ENCODE measurements at regions not wholly inside any gene's neighbourhood (a gene's known extent, or its start where the extent isn't known, plus 50 kb on each side); places are given as distances from the start of the nearest gene placed in this dataset.
"Not testable (repeated sequence)": the region's sequence is repeated elsewhere in the genome, so short reads cannot be mapped to it uniquely, and the experiment has no call there.

DNA sequence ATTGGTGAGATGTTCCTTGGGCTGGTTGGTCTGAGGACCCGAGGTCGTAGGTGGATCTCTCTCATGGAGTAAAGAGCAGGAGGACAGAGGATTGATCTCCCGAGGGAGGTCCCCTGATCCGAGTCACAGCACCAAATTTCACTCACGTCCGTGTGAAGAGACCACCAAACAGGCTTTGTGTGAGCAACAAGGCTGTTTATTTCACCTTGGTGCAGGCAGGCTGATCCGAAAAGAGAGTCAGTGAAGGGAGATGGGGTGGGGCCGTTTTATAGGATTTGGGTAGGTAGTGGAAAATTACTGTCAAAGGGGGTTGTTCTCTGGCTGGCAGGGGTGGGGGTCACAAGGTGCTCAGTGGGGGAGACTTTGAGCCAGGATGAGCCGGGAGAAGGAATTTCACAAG is 97.5 kb upstream of the SLC25A48 start:
- H3K9me3 Mint-ChIP-seq, result not testable (repeated sequence)

DNA sequence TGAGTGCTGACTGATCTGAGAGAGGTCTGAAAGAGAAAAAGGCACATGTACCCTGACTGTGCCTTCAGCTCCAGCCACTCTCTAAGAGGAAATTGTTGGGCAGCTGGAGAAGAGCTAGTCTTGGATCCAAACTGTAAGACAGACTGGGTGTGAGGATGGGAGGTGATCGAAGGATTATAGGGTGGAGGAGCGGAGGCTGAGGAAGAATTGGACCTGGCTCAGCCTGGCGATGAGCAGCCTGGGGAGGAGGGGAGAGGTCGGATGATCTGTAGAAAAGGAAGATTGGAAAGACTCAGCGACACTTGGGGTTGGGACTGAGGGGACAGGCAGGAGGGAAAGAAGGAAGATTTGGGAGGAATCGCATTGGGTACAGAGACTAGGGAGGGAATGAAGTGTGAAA is 98.6 kb upstream of the SLC25A48 start:
- no peak overlapping the region for H3K27ac Mint-ChIP-seq
- H3K4me1 Mint-ChIP-seq (ENCODE audit: low read depth), result no peaks in the 10 kb centered on the region

More for the DNA sequence above, 97.5 kb upstream of the SLC25A48 start:
- not testable (repeated sequence) for H3K4me3 Mint-ChIP-seq; H3K4me1 Mint-ChIP-seq (ENCODE audit: low read depth); H3K27me3 Mint-ChIP-seq; H3K27ac Mint-ChIP-seq; H3K36me3 Mint-ChIP-seq (ENCODE audit: low read depth)

DNA sequence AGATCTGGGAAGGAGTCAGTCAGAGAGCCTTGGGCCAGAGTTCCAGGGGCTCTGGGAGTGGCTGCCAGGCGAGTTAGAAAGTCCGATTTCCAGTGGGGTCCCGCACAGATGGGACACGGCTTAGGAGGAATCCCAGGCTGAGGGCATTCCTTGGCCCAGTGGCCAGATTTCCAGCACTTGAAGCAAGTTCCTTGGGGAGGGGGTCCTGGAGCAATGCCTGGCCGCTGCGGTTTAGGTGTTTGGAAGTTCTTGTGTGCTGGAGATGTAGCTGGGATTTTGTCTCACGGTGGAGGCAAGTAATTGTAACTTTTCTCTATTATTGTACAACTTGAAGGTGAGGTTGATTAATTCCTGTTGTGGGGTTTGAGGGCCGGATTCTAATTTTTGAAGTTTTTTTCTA is 99.5 kb upstream of the SLC25A48 start:
- H3K36me3 Mint-ChIP-seq (ENCODE audit: low read depth), result not testable (repeated sequence)

More for the DNA sequence above, 98.6 kb upstream of the SLC25A48 start:
- no peak overlapping the region for H3K4me3 Mint-ChIP-seq
- H3K36me3 Mint-ChIP-seq (ENCODE audit: low read depth), result no peaks in the 10 kb centered on the region
- no peaks in the 10 kb centered on the region for H3K27me3 Mint-ChIP-seq
- no peaks in the 10 kb centered on the region for H3K9me3 Mint-ChIP-seq

DNA sequence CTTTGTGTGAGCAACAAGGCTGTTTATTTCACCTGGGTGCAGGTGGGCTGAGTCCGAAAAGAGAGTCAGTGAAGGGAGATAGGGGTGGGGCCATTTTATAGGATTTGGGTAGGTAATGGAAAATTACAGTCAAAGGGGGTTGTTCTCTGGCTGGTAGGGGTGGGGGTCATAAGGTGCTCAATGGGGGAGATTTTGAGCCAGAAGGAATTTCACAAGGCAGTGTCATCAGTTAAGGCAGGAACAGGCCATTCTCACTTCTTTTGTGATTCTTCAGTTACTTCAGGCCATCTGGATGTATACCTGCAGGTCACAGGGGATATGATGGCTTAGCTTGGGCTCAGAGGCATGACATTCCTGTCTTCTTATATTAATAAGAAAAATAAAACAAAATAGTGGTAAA is 103.4 kb upstream of the SLC25A48 start:
- H3K27me3 Mint-ChIP-seq; H3K27ac Mint-ChIP-seq; H3K4me3 Mint-ChIP-seq; H3K4me1 Mint-ChIP-seq (ENCODE audit: low read depth); H3K9me3 Mint-ChIP-seq; H3K36me3 Mint-ChIP-seq (ENCODE audit: low read depth): not testable (repeated sequence)

More for the DNA sequence above, 99.5 kb upstream of the SLC25A48 start:
- H3K9me3 Mint-ChIP-seq; H3K27me3 Mint-ChIP-seq; H3K27ac Mint-ChIP-seq; H3K4me3 Mint-ChIP-seq; H3K4me1 Mint-ChIP-seq (ENCODE audit: low read depth): not testable (repeated sequence)

DNA sequence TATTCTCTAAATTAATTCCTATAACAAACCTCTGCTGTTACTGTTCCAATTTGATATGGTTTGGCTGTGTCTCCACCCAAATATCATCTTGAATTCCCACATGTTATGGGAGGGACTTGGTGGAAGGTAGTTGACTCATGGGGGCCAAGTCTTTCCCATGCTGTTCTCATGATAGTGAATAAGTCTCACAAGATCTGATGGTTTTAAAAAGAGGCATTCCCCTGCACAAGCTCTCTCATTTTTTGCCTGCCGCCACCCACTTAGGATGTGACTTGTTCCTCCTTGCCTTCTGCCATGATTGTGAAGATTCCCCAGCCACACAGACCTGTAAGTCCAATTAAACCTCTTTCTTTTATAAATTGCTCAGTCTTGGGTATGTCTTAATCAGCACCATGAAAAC is 104.3 kb upstream of the SLC25A48 start:
- H3K36me3 Mint-ChIP-seq (ENCODE audit: low read depth); H3K4me3 Mint-ChIP-seq; H3K4me1 Mint-ChIP-seq (ENCODE audit: low read depth); H3K27me3 Mint-ChIP-seq; H3K9me3 Mint-ChIP-seq; H3K27ac Mint-ChIP-seq: not testable (repeated sequence)

DNA sequence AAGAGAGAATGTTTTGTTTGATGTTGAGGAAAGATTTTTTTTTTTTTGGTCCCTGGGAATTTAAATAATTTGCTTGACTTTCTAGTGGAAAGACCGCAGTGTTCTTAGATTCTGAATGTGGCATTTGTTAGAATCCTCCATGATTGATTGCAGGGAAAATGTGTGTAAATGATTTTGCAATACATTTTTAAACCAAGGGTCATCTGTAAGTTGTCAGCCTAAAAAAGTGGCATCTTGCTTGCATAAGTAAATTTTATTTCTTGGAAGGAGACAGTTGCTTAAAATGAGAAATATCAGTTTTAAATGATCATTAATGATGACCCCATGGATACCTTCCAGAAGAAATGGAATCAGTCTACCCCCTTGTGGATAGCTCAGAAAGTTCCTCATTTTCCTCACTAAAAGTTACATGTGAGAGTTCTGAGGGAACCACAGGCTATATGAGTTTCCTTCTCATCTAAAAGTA is 105.1 kb upstream of the SLC25A48 start:
- no peaks in the 10 kb centered on the region for H3K27me3 Mint-ChIP-seq
- H3K9me3 Mint-ChIP-seq, result no peaks in the 10 kb centered on the region
- H3K4me3 Mint-ChIP-seq, result no peak overlapping the region
- no peaks in the 10 kb centered on the region for H3K36me3 Mint-ChIP-seq (ENCODE audit: low read depth)
- H3K4me1 Mint-ChIP-seq (ENCODE audit: low read depth), result no peaks in the 10 kb centered on the region
- no peak overlapping the region for H3K27ac Mint-ChIP-seq

- H3K9me3 Mint-ChIP-seq, result no peaks in the 10 kb centered on the region
- no peaks in the 10 kb centered on the region for H3K36me3 Mint-ChIP-seq (ENCODE audit: low read depth)
- H3K4me3 Mint-ChIP-seq, result no peak overlapping the region
- H3K4me1 Mint-ChIP-seq (ENCODE audit: low read depth), result no peaks in the 10 kb centered on the region
- no peak overlapping the region for H3K27ac Mint-ChIP-seq
- H3K27me3 Mint-ChIP-seq, result no peaks in the 10 kb centered on the region
Measured at GRCh38 chr5:135724617-135725016, 109.8 kb upstream of the SLC25A48 start.

GRCh38 chr5:135723491-135723890 is 111.0 kb upstream of the SLC25A48 start:
- Mint-ChIP-seq H3K36me3 (ENCODE audit: low read depth) (no peaks in the 10 kb centered on the region), H3K4me1 (ENCODE audit: low read depth) (no peaks in the 10 kb centered on the region), H3K27me3 (no peaks in the 10 kb centered on the region), H3K4me3 (no peak overlapping the region), H3K27ac (no peak overlapping the region), H3K9me3 (no peaks in the 10 kb centered on the region)

DNA sequence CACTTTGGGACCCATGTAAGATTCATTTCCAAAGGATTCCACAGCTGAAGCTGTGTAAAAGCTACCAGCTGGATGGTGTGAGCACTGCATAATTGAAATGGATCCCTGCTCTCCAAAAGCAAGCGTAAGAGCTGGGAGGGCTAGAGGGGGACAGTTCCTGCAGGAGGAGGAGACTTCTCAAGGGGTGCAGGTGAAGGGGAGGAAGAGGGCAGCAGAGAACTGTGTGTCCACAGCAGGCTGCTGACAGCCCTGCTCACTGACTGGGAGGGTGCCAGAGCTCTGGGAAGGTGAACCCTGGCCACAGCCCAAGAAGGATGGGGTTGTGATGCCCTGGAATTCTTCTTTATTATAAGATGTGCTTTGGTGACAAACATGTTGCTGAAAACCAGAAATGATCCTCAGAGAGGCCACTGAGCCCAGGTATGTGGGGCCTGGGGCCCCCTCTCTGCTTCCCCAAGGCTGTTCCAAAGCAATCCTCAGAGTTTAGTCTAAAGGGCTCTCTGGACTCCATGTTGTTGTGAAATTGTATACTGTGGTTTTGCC is 112.8 kb upstream of the SLC25A48 start:
- H3K4me3 Mint-ChIP-seq, result no peak overlapping the region
- H3K9me3 Mint-ChIP-seq, result no peaks in the 10 kb centered on the region

DNA sequence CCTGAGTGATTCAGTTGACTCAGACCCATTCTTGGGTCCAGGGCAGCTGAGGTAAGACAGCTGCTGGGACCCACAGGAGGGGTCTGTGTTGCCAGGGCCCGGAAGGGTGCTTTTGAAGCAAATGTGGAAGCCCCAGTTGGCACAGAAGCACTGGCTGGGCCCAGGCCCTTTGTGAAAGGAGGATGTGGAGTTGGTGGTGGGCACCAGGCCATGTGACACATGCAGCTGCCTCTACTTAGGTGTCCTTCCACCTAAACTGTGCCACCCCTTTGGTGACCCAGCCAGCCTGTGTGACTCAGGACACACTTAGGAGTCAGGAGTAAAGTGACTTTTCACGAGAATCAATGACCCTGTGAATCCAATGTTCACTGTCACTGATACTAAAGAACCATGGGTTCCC is 114.3 kb upstream of the SLC25A48 start:
- H3K9me3 Mint-ChIP-seq, result no peaks in the 10 kb centered on the region
- H3K36me3 Mint-ChIP-seq (ENCODE audit: low read depth), result no peaks in the 10 kb centered on the region
- peaks cover 3% of the 10 kb centered on the region for H3K27me3 Mint-ChIP-seq
- H3K4me3 Mint-ChIP-seq, result no peak overlapping the region
- H3K4me1 Mint-ChIP-seq (ENCODE audit: low read depth), result no peaks in the 10 kb centered on the region
- H3K27ac Mint-ChIP-seq, result no peak overlapping the region

More for the DNA sequence above, 112.8 kb upstream of the SLC25A48 start:
- H3K4me1 Mint-ChIP-seq (ENCODE audit: low read depth), result no peaks in the 10 kb centered on the region
- peaks cover 3% of the 10 kb centered on the region for H3K27me3 Mint-ChIP-seq
- H3K36me3 Mint-ChIP-seq (ENCODE audit: low read depth), result no peaks in the 10 kb centered on the region
- no peak overlapping the region for H3K27ac Mint-ChIP-seq

DNA sequence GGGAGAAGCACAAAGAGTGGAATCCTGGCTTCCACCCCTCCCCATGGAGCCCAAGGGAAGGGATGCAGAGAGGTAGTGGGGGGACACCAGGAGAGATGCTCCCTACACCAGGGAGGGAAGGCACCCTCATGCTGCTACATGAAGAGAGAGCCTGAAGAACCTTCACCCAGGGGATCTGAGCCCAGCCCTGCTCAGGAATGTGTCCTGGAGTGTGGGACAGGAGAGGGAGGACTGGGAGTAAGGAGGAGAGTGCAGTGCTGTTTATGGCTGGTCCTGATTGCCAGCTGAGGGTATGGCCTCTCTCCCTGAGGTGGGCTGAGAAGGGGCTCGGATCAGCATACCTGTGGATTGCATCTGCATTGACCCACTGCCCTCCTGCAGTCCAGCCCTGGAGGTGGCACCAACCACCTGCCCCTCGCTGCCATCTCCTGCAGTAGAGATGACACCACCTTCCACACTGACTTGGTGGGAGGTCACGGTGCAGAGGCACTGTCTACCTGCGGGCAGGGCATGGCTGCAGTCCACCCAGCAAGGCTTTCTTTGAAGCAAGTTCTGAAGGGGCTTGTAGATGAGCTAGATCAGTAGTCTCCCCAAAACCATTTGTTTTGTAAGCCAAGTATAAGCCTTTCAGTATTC is 114.9 kb upstream of the SLC25A48 start:
- H3K27me3 Mint-ChIP-seq, result peaks cover 8% of the 10 kb centered on the region
- no peak overlapping the region for H3K27ac Mint-ChIP-seq
- H3K4me1 Mint-ChIP-seq (ENCODE audit: low read depth), result no peaks in the 10 kb centered on the region
- H3K9me3 Mint-ChIP-seq, result no peaks in the 10 kb centered on the region
- no peak overlapping the region for H3K4me3 Mint-ChIP-seq
- H3K36me3 Mint-ChIP-seq (ENCODE audit: low read depth), result no peaks in the 10 kb centered on the region

GRCh38 chr5:135718651-135719050 is 115.8 kb upstream of the SLC25A48 start:
- H3K4me1 Mint-ChIP-seq (ENCODE audit: low read depth), result no peaks in the 10 kb centered on the region
- no peak overlapping the region for H3K4me3 Mint-ChIP-seq
- H3K9me3 Mint-ChIP-seq, result no peaks in the 10 kb centered on the region
- peaks cover 9% of the 10 kb centered on the region for H3K27me3 Mint-ChIP-seq
- no peak overlapping the region for H3K27ac Mint-ChIP-seq
- no peaks in the 10 kb centered on the region for H3K36me3 Mint-ChIP-seq (ENCODE audit: low read depth)

DNA sequence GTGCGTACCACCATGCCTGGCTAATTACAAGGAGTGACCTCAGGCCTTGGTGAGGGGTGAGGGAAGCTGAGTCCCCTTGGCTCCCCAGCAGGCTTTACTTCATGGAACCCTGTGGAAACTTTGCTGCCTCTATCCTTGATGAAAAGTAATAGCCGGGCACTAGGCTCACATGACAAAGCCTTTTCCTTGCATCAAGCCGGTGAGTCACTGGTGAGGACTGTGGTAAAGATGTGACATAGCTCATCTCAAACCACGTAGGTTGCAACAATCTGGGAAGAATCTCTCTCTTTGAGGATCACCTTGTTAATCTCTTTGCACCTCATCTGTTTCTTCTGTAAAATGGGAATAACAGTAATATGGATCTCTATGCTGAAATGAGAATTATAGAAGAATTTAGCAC is 116.3 kb upstream of the SLC25A48 start:
- peaks cover 9% of the 10 kb centered on the region for H3K27me3 Mint-ChIP-seq

GRCh38 chr5:135715267-135716055 is 119.0 kb upstream of the SLC25A48 start:
- Mint-ChIP-seq H3K27me3 (peaks cover 9% of the 10 kb centered on the region), H3K4me3 (no peak overlapping the region), H3K27ac (no peak overlapping the region), H3K9me3 (no peaks in the 10 kb centered on the region), H3K4me1 (ENCODE audit: low read depth) (no peaks in the 10 kb centered on the region), H3K36me3 (ENCODE audit: low read depth) (no peaks in the 10 kb centered on the region)

More for the DNA sequence above, 116.3 kb upstream of the SLC25A48 start:
- Mint-ChIP-seq H3K4me3 (no peak overlapping the region), H3K36me3 (ENCODE audit: low read depth) (no peaks in the 10 kb centered on the region), H3K9me3 (no peaks in the 10 kb centered on the region), H3K4me1 (ENCODE audit: low read depth) (no peaks in the 10 kb centered on the region), H3K27ac (no peak overlapping the region)

- H3K36me3 Mint-ChIP-seq (ENCODE audit: low read depth), result no peaks in the 10 kb centered on the region
- H3K4me3 Mint-ChIP-seq, result no peak overlapping the region
- H3K4me1 Mint-ChIP-seq (ENCODE audit: low read depth), result no peaks in the 10 kb centered on the region
- H3K27ac Mint-ChIP-seq, result no peak overlapping the region
- no peaks in the 10 kb centered on the region for H3K9me3 Mint-ChIP-seq
- peaks cover 9% of the 10 kb centered on the region for H3K27me3 Mint-ChIP-seq
Measured at GRCh38 chr5:135714126-135714894, 120.2 kb upstream of the SLC25A48 start.

All from stimulated activated naive CD8-positive, alpha-beta T cell treated with anti-CD3 and anti-CD28 coated beads, Interleukin-15, Interleukin-2, amounts not matched to agents 100 ng/mL and 50 ng/mL, for 24 hours (primary cell).